HG03175 (cell line): ENCODE measurements at regions not wholly inside any gene's neighbourhood (a gene's known extent, or its start where the extent isn't known, plus 50 kb on each side); places are given as distances from the start of the nearest gene placed in this dataset.
"Not testable (repeated sequence)": the region's sequence is repeated elsewhere in the genome, so short reads cannot be mapped to it uniquely, and the experiment has no call there.

Experiments used
- ATAC-seq: cut with Tn5 transposase; IDR thresholded peaks from one replicate; pipeline ENCODE4 v1.9.1; 2021; ENCODE audit warnings: mild to moderate bottlenecking, moderate library complexity; ENCODE audit not compliant: unreplicated experiment

DNA sequence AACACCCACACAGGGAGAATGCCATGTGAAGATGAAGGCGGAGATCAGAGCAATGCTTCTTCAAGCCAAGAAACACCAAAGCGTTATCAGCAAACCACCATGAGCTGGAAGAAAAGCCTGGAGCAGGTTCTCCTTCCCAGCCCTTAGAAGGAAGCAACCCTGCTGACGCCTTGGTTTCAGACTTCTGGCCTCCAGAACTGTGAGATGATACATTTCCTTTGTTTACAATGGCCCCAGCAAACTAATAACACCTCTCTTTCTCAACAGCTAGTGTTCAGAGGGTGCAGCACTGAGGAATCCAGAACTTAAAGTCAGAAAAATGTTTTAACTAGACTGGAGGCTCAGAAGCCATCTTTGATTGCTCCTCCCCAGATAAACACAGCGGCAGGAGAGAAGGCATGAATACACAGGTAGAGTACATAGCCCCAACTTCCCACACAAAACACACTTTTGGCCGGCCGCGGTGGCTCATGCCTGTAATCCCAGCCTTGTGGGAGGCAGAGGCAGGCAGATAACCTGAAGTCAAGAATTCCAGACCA lies 132.4 kb upstream of the LPP start:
- ATAC-seq, result no peak

DNA sequence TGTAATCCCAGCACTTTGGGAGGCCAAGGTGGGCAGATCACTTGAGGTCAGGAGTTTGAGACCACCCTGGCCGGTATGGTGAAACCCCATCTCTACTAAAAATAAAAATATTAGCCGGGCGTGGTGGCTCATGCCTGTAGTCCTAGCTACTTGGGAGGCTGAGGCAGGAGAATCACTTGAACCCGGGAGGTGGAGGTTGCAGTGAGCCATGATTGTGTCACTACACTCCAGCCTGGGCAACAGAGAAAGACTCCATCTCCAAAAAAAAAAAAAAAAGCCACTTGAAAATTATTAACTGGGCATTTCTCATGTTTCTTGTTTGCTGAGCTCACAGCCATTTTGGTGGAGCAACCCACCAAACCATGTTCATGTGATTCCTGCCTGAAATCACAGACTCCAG lies 131.1 kb upstream of the LPP start:
- not testable (repeated sequence) for ATAC-seq

DNA sequence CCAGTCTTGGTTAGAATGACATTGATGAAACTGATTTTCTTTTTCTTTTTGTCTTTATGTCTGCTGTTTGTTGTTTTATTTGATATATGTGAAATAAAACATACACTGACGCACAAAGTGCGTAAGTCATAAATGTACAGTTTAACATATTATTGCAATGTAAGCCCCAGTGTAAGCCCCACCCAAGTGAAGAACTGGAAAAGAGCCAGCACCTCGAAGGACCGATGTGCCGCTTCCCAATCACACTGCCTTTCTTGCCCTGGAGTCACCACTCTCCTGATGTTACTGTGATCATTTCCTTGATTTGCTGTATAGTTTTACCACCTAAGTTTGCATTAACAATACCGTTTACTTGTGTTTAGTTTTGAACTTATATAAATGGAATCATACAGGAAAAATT lies 128.4 kb upstream of the LPP start:
- ATAC-seq, result no peak

DNA sequence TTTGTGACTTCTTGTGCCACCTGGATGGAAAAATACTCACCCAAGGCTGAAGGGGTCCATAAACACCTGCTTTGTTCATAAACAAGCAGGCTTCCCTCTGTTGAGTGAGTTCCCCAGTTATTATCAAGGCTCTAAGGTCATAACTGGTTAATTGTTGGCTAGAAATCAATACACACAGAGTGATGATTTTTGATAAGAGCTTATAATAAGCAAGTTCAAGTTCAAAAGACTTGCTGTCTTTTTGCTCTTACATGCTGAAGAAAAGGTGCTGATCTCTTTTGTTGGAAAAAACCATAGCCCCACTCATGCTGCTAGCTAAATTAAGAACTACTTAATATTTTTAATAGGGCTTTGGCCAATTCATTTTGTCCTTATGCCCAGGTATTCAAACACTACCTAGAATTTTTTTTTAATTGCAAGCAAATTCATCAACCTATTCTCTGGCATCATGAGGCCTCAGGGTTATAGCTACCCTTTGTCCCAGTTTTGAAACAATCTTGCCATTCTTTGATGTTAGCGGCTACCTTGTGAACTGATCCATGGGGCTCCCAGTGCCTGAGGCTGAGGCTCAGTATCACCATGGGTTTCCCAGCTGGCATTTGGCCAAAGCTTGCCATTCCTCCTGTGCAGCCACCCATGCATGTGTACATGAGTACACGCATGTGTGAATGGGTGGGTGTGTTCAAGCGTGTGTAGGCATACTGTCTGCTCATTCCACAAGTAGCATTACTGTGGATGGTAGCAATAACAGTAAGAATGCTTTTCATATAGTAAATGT lies 127.6 kb upstream of the LPP start:
- ATAC-seq, result no peak

DNA sequence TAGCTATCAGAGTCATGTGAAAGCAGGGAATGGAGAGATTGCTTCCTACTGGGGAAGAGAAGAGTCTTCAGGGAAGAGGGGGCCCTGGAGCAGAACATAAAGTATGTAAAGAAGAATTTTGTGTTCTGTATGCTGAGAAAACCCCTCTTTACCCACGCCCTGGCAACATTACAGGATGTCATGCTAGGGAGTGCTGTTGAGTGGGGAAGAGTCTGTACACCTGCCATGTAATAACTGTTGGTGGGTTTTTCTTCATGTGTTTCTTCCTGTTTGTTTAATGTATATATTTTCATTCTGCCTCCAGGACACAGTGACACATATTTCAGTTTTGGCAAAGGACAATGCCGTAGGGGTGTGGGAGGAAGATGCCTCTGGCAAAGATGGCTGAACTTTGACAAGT lies 122.8 kb upstream of the LPP start:
- ATAC-seq, result no peak

DNA sequence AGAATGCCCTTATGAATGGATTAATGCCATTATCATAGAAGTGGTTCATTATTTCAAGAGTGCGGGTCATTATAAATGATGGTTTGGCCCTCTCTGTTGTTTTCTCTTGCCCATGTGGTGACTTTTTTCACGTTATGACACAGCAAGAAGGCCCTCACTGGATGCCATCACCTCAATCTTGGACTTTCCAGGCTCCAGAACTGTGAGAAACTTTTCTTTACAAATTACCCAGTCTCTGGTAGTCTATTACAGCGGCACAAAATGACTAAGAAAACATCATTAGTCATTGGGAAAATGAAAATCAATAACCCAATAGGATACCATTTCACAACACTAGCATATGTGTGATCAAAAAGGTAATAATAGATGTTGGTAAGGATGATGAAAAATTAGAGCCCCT lies 119.0 kb upstream of the LPP start:
- ATAC-seq, result no peak

DNA sequence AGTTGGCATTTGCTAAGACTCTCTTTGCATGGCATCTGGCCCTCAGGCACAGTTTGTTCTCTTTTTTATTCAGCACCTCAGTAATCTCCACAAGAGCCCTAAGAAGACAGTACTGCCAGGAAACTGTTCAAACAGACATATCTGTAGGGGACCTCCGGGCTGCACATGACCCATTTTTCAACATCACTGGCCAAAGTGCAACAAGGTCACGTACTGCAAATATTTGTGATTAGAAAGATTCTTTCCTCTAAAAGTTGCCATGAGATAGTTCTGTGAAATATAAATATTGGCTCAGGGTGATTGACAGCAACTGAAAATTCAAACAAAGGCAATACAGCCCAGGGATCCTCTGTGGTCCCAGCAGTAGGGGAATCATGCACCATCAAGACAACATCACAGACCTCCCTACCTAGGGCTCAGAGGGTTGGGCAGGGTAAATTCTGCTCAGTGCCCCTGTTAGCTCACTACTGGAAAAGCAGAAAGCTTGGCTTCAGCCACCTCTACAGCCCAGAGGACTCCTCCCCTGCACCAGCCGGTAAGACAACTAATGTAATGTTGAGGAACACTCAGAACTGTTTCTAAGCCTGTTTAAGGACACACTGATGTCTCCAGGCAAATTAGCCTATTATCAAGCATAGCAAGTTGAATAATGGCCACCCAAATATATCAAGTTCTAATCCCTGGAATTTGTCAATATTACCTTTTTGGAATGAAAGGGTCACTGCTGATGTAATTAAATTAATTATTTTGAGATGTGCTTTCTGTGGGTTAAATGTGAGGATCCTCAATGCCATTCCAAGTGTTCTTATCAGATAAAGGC lies 117.4 kb upstream of the LPP start:
- ATAC-seq, result no peak

DNA sequence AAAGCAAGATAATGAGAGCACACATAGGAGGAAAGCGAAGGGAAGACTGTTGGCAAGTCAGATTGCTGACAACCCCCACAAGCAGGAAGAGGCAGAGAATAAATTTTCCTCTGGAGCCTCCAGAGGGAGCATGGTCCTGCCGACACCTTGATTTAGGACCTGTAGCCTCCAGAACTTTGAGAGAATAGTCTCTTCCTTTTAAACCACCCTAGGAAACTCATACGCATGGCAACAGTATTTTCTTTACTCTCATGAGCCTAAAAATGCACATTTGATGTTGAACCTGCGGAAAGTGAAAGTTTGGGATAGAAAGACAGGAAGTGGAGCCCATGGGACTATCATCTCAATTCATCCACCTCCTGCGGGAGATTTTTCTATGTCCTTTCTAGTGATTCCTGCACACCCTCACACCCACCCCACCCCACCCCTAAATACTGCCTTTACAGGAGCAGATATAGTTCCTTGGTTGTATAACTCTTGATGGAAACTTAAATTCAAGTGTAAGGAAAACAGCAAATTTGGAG lies 116.7 kb upstream of the LPP start:
- no peak for ATAC-seq

DNA sequence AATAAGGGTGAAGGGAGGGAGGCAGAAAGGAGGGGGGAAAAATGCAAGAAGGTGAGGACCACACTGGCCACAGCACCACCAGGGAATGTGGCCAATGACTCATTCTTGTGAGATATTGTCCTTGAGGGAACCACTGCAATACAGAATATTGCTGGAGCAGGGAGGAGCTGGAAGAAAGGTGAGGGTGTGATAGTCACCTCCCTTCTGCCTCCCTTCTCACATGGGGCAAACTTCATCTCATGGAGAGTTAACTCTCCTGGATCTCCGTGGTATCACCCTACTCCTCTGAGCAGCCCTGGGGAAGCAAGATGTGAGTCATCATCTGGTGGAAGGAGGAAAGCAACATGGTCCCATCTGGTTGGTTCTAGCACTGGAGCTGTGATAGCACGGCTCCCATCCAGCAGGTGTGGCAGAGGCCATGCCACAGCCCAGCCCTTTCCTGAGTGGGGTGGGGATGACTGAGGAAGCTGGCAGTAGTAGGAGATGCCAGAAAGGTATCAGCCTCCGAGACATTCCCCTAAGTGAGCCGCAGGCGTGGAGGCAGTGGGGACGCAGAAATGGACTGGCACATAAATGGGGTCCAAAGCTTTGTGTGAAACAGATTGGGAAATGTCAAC lies 115.9 kb upstream of the LPP start:
- ATAC-seq, result no peak

DNA sequence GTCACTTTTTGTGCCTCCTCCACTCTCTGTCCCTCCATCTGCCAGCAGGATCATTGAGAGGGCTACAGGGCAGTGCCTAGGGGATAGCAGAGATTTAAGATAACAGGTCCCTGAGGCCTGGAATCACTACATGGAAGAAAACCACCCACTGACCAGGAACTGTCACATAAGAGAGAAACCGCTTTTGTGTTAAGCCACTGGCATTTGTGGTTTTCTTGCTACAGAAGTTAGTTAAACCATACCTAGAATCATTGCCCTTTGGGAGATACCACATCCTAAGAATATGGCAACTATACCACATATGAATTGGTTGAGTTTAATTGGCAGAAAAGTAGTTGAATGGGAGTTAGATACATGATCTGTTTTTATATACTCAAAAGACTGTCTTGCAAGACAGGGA lies 112.8 kb upstream of the LPP start:
- no peak for ATAC-seq

DNA sequence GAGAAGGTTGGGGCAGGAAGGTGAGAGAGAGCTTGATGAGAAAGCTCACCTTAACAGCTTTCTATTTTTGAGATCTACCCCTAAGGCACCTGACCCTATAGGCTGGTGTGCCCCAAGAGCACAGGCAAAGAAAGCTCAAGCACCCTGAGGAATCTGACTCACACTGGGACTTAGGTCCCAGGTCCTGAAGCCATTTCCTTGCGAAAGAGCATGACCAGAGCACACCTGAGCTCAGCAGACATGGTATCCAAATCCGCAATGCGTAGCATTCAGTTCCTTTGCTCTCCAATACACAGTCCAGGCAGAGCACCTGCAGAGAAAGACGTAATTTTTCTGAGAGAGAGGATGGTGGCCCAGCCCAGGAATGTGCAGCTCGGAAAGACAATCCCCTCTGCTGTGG lies 112.1 kb upstream of the LPP start:
- ATAC-seq, result no peak

DNA sequence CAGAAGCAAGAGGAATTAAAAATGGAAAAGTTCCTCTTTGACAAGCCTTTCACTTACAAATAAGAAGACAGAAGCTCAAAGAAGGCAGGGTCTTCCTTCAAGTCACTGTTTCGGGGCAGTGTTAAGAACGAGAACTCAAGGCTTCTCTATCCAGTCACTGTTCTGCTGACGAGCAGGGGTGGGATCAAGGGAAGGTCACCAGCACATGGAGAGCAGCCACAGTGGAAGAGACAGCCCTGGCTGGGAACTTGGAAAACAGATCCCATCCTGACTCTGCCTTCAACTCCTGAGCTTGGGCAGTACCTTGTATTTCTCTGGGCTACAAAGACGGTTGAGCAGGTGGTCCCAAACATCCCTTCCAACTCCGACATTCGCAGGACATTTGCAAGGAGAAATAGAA lies 111.5 kb upstream of the LPP start:
- no peak for ATAC-seq

DNA sequence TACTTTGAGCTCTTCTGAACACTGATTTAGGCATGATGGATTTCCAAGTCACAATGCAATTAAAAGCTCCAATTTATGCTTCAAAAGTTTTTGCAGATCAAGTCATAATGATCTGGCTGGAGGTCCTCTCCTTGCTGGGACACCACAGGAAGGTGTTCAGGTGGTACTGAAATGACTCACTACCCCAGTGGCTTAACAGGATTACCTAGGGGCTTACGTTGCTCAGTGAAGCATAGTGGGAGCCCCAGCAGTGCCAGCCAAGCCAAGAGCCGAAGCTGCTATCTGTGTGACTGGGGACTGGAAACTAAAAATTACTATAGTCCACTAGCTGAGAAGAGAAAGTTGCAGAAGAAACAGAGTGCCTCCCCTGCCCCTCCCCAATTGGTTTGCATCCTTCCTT lies 110.1 kb upstream of the LPP start:
- ATAC-seq, result no peak

DNA sequence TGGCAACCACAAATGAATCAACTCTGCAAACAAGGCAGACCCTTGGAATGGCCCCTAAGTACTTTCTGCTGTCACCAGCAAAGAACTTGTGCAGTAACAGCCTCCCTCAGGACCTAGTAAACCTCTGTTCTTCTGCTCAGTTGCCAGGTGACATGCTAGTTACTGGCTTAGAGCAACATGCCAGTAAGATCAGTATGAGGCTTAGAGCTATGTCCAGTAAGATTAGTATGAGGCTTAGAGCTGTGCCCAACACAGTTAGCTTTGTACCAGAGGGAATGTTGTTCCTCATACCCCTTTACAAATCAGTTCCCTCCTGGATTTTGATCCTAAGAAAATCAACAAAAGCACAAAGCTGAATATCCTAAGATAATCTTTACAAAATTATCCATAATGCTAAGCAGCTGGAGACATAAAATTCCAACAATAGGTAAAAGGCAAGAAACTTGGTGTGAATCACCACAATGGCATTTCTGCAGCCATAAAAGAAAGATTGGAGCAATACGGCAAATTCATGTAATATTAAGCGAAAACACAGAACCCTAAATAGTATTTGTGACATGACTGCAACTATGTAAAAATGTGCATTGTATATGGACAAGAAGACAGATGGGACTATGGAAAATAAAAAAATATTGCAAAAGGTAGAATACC lies 107.3 kb upstream of the LPP start:
- ATAC-seq, result no peak

DNA sequence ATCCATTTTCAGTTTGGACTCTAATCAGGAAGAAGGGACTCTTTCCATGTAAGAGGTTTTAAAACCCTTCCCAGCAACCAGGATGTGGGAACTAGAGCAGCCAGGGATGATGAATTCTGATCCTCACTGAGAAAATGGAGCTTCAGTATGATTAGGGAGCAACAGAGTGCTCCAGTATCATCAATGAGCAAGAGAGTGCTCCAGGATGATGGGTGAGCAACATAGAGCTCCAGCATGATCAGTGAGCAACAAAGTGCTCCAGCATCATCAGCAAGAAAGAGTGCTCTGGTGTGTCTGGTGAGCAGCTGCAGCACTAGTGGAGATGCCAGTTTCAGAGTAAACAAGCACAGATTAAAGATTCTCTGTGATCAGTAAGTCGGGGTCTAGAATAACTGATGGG lies 106.4 kb upstream of the LPP start:
- ATAC-seq, result no peak

DNA sequence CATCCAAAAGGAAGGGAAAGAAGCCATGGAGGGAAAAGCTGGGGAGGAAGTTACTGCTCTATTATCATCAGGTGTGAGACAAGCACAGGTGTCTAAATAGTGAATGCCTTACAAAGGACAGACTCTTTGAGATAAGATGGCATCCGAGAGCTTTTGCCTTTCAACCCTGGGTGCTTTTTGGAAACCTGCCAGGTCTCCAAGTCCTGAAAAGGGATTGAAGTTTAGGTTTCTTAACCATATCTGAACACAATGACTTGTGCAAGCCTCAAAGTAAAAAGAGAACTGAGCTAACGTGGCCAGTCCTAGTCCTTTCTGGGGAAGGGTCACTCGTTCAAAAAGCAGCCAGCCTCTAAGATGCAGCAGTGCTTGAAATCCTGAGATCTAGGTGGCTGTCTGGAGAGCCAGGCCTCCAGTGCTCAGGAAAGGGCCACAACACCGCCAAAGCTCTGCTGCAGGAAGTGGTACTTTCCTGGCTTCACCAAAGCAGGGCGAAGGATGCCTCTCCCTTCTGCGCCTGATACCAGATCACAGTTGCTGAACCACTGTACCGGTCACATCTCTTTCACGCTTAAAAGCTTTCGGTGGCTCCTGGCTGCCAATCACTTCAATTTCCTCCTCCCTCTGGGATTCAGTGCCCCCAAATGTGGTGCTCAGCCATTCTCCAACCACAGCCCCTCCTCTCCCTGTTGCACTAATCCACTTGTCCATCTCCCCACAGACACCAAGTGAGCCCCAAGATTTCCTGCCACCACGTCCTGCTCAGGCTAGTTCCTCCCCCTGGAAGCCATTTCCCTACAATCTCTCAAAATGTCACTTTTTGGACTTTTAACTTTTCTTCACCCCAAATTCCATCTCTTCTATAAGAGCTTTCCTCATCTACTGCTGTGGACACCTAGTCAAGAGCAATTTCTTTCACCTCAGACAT lies 104.1 kb upstream of the LPP start:
- no peak for ATAC-seq

DNA sequence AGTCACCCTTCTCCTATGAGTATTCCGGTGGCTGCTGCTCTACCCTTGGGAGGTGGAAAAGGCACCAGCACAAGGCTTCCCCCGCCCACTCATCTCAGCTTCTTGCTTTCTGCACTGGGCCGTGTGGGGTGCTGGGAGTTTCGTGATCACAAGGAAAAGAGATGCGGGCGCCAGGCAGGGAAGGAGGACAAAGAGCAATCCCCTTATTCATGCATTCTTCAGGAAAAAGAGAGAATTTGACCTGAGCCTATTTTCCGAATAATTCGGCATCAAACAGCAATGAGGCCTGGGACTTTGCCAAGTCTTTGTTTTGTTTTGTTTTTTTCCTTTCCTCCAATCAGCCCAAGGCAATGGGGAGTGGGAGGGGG lies 102.2 kb upstream of the LPP start:
- no peak for ATAC-seq

DNA sequence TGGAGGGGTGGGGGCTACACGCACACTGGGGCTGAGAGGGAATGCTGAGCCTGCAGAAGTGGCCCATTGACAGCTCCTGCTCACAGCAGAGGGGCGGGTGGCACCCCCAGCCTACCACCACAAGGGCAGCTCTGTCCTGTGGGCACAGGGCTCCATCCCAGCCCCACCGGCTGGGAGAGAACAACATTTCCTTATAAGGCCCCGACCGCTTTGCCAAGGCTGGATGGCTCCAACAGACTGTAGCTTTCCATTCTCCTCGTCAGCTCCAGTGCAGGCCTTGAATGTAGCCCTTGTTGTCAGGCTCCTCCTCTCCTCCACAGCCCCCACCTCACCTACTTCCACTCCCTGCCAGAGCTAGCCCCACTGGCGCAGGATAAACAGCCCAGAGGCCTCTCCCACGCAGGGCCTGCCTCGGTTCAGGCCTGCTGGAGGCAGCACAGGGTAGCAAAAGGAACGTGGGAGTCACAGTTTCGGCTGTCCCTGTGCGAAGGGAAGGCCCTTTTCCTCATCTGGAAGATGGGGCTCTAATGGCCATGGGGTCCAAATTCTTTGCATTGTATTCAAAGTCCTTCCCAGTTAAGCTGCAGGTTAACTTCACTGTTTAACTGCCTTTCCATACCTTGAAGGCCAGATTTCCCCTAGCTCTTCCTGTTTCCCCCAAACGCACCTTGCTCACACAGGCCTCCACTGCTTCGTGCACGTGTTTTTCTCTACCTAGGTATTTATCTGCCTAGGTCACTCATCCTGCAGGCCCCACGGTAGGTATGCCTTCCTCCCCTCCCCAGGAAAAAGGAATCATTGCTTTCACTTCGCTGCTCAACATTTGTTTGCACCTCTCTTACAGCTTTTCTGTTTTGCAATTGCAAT lies 101.6 kb upstream of the LPP start:
- no peak for ATAC-seq

DNA sequence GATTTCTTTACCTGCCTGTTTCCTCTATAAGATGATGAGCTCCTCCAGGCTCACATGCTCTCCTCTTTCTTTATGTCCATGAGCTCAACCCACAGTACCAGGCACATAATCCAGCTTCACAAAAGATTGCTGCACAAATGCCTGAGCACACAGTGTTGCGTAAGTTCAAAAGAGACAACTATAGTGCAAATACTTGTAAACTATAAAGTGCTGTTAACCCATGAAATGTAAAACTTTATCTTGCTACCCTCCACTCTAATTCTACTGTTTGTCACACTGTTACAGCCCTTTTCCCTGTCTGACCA lies 101.0 kb upstream of the LPP start:
- no peak for ATAC-seq
